HepG2 (cell line): ENCODE measurements at regions not wholly inside any gene's neighbourhood (a gene's known extent, or its start where the extent isn't known, plus 50 kb on each side); places are given as distances from the start of the nearest gene placed in this dataset.

Experiments used
- ATAC-seq: fragments of 200-7000 bp; cut with Tn5 transposase; 3 replicates; pipeline ENCODE4 v1.9.1; 2020; ENCODE audit warnings: mild to moderate bottlenecking, moderate library complexity
- BruUV-seq: library from RNA; stranded (reverse); fragments of 400-500 nt; replicated peaks from 2 replicates; lab custom pipeline; 2021; lab: Mats Ljungman, UMichigan
- CTCF ChIA-PET: fragments of 300-600 bp; formaldehyde crosslinking; extraction: SDS; loops from one replicate; lab custom pipeline; 2021; ENCODE audit warnings: low total read pairs, inconsistent platforms, low intra/inter-chr PET ratio; lab: Yijun Ruan, JAX
- POLR2A ChIA-PET: fragments of 350-600 bp; sonication (Branson Sonifier 250); formaldehyde crosslinking; loops from one replicate; lab custom pipeline; 2020; ENCODE audit warnings: antibody characterized with exemption, inconsistent platforms; lab: Yijun Ruan, JAX
- DNase-seq: peaks from one replicate; pipeline ENCODE4 v3.0.0-alpha.2; 2015; ENCODE audit warnings: low spot score
- FAIRE-seq: peaks from 3 replicates; lab custom pipeline; 2011; peaks lifted over from hg19 to GRCh38; lab: Jason Lieb, UNC
- H2AFZ ChIP-seq: one replicate; pipeline ENCODE4 v1.6.1; 2011; ENCODE audit warnings: low read length, inconsistent platforms
- H3K27ac ChIP-seq: fragments of 300-600 bp; 3 replicates; pipeline ENCODE4 v1.8.0; 2011; ENCODE audit warnings: mixed run types, mild to moderate bottlenecking, mixed read lengths, low read length, inconsistent platforms; ENCODE audit not compliant: insufficient read depth; ENCODE audit errors: extremely low read length
- H3K27me3 ChIP-seq, 2 experiments: fragments of 200-600 bp in 1 of 2; 2 replicates in 1 of 2; 3 replicates in 1 of 2; pipeline versions ENCODE4 v1.6.0 to v1.8.0; 2011; ENCODE audit warnings: low read length in 2 of 2, mild to moderate bottlenecking in 2 of 2, moderate library complexity in 2 of 2, inconsistent platforms in 1 of 2; ENCODE audit not compliant: insufficient read depth in 2 of 2, control insufficient read depth in 1 of 2
- H3K36me3 ChIP-seq, 2 experiments: fragments of 200-600 bp in 1 of 2; replicated peaks in 1 of 2; 2 replicates in 1 of 2; 3 replicates in 1 of 2; pipeline versions ENCODE4 v1.5.1 to v1.8.0; 2011; ENCODE audit warnings: low read length in 2 of 2, inconsistent platforms in 1 of 2; ENCODE audit not compliant: insufficient read depth in 2 of 2, control insufficient read depth in 1 of 2
- H3K4me1 ChIP-seq: 2 replicates; pipeline ENCODE4 v1.5.1; 2012; ENCODE audit warnings: low read length, inconsistent platforms; ENCODE audit not compliant: insufficient read depth
- H3K4me2 ChIP-seq: 2 replicates; pipeline ENCODE4 v1.6.0; 2011; ENCODE audit warnings: low read depth, low read length, inconsistent platforms
- H3K4me3 ChIP-seq, 3 experiments: fragments of 200-600 bp in 1 of 3; sonication (generic), shearing (Covaris generic) in 1 of 3; replicated peaks in 1 of 3; 2 replicates each; pipeline ENCODE4 v1.5.1; 2011 to 2016; ENCODE audit warnings: low read length in 3 of 3, inconsistent platforms in 2 of 3, low read depth in 2 of 3, mild to moderate bottlenecking in 2 of 3, control low read depth in 1 of 3, mixed read lengths in 1 of 3; ENCODE audit not compliant: insufficient read depth in 1 of 3
- H3K79me2 ChIP-seq: one replicate; pipeline ENCODE4 v1.6.1; 2011; ENCODE audit warnings: low read length, inconsistent platforms; ENCODE audit not compliant: insufficient read depth
- H3K9ac ChIP-seq: 2 replicates; pipeline ENCODE4 v1.6.0; 2011; ENCODE audit warnings: mild to moderate bottlenecking, low read depth, low read length, inconsistent platforms; ENCODE audit not compliant: insufficient read depth
- H3K9me3 ChIP-seq: 2 replicates; pipeline ENCODE4 v1.5.1; 2012; ENCODE audit warnings: mild to moderate bottlenecking, low read length
- H4K20me1 ChIP-seq: 2 replicates; pipeline ENCODE4 v1.6.0; 2011; ENCODE audit warnings: inconsistent platforms, mild to moderate bottlenecking, low read length, moderate library complexity; ENCODE audit not compliant: insufficient read depth
- ATF7-NPFF ChIP-seq: sonication (generic); formaldehyde crosslinking; IDR thresholded peaks from 2 replicates; pipeline ENCODE4 v1.8.1; 2023; ENCODE audit warnings: mild to moderate bottlenecking, low read depth, missing genetic modification reagents, moderate library complexity
- DMAP1 ChIP-seq: IDR thresholded peaks from 2 replicates; pipeline ENCODE4 v1.6.1; 2016
- EED ChIP-seq: sonication (generic); formaldehyde crosslinking; IDR thresholded peaks from 2 replicates; pipeline ENCODE4 v1.5.0; 2020; ENCODE audit warnings: mild to moderate bottlenecking, missing genetic modification reagents
- HHEX ChIP-seq: IDR thresholded peaks from 2 replicates; pipeline ENCODE4 v1.6.1; 2016; ENCODE audit warnings: control low read depth
- KIAA2018 ChIP-seq: sonication (generic); formaldehyde crosslinking; IDR thresholded peaks from 2 replicates; pipeline ENCODE4 v1.5.0; 2020; ENCODE audit warnings: mild to moderate bottlenecking, missing genetic modification reagents, borderline replicate concordance
- NFE2L1 ChIP-seq: sonication (generic); formaldehyde crosslinking; IDR thresholded peaks from 2 replicates; pipeline ENCODE4 v1.4.0; 2020; ENCODE audit warnings: missing genetic modification reagents, mild to moderate bottlenecking, borderline replicate concordance
- SMAD9 ChIP-seq: sonication (generic); formaldehyde crosslinking; IDR thresholded peaks from 2 replicates; pipeline ENCODE4 v1.5.1; 2020; ENCODE audit warnings: mild to moderate bottlenecking, missing genetic modification reagents
- SP1 ChIP-seq, 2 experiments: fragments of 450-650 bp in 1 of 2; sonication (generic) in 1 of 2; formaldehyde crosslinking in 1 of 2; IDR thresholded peaks; 2 replicates each; pipeline versions ENCODE4 v1.4.0 to v1.6.1; 2016 to 2020; ENCODE audit warnings: missing genetic modification reagents in 1 of 2
- THAP8 ChIP-seq: sonication (generic); formaldehyde crosslinking; IDR thresholded peaks from 2 replicates; pipeline ENCODE4 v1.5.1; 2020; ENCODE audit warnings: missing genetic modification reagents, mild to moderate bottlenecking, borderline replicate concordance
- ZNF597 ChIP-seq: sonication (generic); formaldehyde crosslinking; IDR thresholded peaks from 2 replicates; pipeline ENCODE4 v1.5.0; 2020; ENCODE audit warnings: missing genetic modification reagents
- ZNF792 ChIP-seq: IDR thresholded peaks from 2 replicates; pipeline ENCODE4 v1.6.1; 2016
- WGBS: methylation state at CpG from one replicate; pipeline ENCODE4 v1.1.6; 2017; ENCODE audit warnings: low lambda C conversion rate; 5-methylcytosine and 5-hydroxymethylcytosine counted together
- in situ Hi-C: cut with HindIII; loops from 2 replicates; pipeline ENCODE4 v1.10.0; 2017; ENCODE audit warnings: low pct_unique_long_range_greater_than_20kb; ENCODE audit not compliant: extremely low pct_ligation_motif_present
- intact Hi-C: fragments of 100-400 bp; cut with micrococcal nuclease; formaldehyde crosslinking; loops from one replicate; pipeline ENCODE4 v1.10.0; 2022; ENCODE audit not compliant: unreplicated experiment
- TF ChIP-seq, protein P1 (sequence below): sonication (generic); formaldehyde crosslinking; IDR thresholded peaks from 2 replicates; pipeline ENCODE4 v1.4.0; 2020; ENCODE audit warnings: missing genetic modification reagents, borderline replicate concordance

- FAIRE-seq (no peak), DNase-seq (no peak), ATAC-seq (no peak)
- H3K27me3 ChIP-seq: no peaks in the 10 kb centered on the region
- no peak overlapping the region for H3K4me2 ChIP-seq
- H2AFZ ChIP-seq: no peak overlapping the region
- BruUV-seq: no TSS peak
- ChIA-PET POLR2A (no interaction called here), CTCF (no interaction called here)
- H3K9me3 ChIP-seq: peaks cover 85% of the 10 kb centered on the region
- no peak overlapping the region for H3K4me3 ChIP-seq
- no peaks in the 10 kb centered on the region for H3K36me3 ChIP-seq
- H4K20me1 ChIP-seq: no peaks in the 10 kb centered on the region
- H3K79me2 ChIP-seq: no peaks in the 10 kb centered on the region
- H3K4me1 ChIP-seq: no peaks in the 10 kb centered on the region
- WGBS: 3% methylated on average over 2 of the region's 2 CpGs
- in situ Hi-C loops (no loop called here), intact Hi-C loops (no loop called here)
- no peak overlapping the region for H3K27ac ChIP-seq
- H3K9ac ChIP-seq: no peak overlapping the region
- TF ChIP-seq EED (no peak), ZNF792 (CRISPR knock-in tag) (no peak), ZNF597 (CRISPR knock-in tag) (no peak), HHEX (CRISPR knock-in tag) (no peak), SMAD9 (CRISPR knock-in tag) (no peak), SP1 (IDR thresholded peaks at IDR 0.05) (no peak), SP1 (CRISPR knock-in tag; IDR thresholded peaks at IDR 0.05) (no peak), ATF7-NPFF (CRISPR knock-in tag) (no peak), DMAP1 (CRISPR knock-in tag) (no peak), KIAA2018 (CRISPR knock-in tag) (no peak), NFE2L1 (CRISPR knock-in tag) (no peak), THAP8 (CRISPR knock-in tag) (no peak)
- TF ChIP-seq, protein P1, sequence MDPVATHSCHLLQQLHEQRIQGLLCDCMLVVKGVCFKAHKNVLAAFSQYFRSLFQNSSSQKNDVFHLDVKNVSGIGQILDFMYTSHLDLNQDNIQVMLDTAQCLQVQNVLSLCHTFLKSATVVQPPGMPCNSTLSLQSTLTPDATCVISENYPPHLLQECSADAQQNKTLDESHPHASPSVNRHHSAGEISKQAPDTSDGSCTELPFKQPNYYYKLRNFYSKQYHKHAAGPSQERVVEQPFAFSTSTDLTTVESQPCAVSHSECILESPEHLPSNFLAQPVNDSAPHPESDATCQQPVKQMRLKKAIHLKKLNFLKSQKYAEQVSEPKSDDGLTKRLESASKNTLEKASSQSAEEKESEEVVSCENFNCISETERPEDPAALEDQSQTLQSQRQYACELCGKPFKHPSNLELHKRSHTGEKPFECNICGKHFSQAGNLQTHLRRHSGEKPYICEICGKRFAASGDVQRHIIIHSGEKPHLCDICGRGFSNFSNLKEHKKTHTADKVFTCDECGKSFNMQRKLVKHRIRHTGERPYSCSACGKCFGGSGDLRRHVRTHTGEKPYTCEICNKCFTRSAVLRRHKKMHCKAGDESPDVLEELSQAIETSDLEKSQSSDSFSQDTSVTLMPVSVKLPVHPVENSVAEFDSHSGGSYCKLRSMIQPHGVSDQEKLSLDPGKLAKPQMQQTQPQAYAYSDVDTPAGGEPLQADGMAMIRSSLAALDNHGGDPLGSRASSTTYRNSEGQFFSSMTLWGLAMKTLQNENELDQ: no peak
These were observed 1067.6 kb upstream of the CELF2 start for GRCh38 chr10:9950070-9950469.
